ENCODE measurements at regions not wholly inside any gene's neighbourhood (a gene's known extent, or its start where the extent isn't known, plus 50 kb on each side); places are given as distances from the start of the nearest gene placed in this dataset.

DNA sequence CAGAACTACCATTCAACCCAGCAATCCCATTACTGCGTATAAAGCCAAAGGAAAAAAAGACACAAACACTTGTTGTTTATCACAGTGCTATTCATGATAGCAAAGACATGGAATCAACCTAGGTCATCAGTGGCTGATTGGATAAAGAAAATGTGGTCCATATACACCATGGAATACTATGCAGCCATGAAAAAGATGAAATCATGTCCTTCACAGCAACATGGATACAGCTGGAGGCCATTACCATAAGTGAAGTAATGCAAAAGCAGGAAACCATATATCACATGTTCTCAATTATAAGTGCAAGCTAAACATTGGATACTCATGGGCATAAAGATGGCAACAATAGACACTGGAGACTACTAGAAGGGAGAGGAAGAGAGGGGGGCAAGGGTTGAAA lies 299.6 kb downstream of the ADGRG6 start:
- Histone ChIP-seq H3K36me3 (ENCODE audit: low read length) (no peaks in the 10 kb centered on the region), H3K4me3 (ENCODE audit: insufficient read depth, low read length, poor library complexity, severe bottlenecking) (no peak overlapping the region), H2AFZ (ENCODE audit: low read depth, low read length, severe bottlenecking) (no peak overlapping the region), H3K9me3 (ENCODE audit: insufficient read depth, low read length) (no peaks in the 10 kb centered on the region), H3K9ac (ENCODE audit: low read length) (no peak overlapping the region), H4K20me1 (ENCODE audit: low read depth, low read length) (no peaks in the 10 kb centered on the region), H3K79me2 (ENCODE audit: insufficient read depth, low read length) (no peaks in the 10 kb centered on the region), H3K4me2 (ENCODE audit: low read depth, low read length, poor library complexity, severe bottlenecking) (no peak overlapping the region), H3F3A (ENCODE audit: insufficient read depth) (no peaks in the 10 kb centered on the region), H3K27me3 (ENCODE audit: low read length) (no peaks in the 10 kb centered on the region), H3K9me2 (replicated peaks; ENCODE audit: insufficient read depth, low read length) (no peaks in the 10 kb centered on the region), H3K27ac (ENCODE audit: low read depth, low read length) (no peak overlapping the region)
- TF ChIP-seq EZH2phosphoT487 (conservative IDR thresholded peaks at IDR 0.05; ENCODE audit: low read length), result no peak
- TF ChIP-seq, protein P1, sequence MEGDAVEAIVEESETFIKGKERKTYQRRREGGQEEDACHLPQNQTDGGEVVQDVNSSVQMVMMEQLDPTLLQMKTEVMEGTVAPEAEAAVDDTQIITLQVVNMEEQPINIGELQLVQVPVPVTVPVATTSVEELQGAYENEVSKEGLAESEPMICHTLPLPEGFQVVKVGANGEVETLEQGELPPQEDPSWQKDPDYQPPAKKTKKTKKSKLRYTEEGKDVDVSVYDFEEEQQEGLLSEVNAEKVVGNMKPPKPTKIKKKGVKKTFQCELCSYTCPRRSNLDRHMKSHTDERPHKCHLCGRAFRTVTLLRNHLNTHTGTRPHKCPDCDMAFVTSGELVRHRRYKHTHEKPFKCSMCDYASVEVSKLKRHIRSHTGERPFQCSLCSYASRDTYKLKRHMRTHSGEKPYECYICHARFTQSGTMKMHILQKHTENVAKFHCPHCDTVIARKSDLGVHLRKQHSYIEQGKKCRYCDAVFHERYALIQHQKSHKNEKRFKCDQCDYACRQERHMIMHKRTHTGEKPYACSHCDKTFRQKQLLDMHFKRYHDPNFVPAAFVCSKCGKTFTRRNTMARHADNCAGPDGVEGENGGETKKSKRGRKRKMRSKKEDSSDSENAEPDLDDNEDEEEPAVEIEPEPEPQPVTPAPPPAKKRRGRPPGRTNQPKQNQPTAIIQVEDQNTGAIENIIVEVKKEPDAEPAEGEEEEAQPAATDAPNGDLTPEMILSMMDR (IDR thresholded peaks at IDR 0.05; ENCODE audit: insufficient read depth, low read length, poor library complexity, severe bottlenecking), result no peak

- no peaks in the 10 kb centered on the region for H3K9me2 ChIP-seq (replicated peaks; ENCODE audit: insufficient read depth, low read length)
- H3K4me3 ChIP-seq (ENCODE audit: insufficient read depth, low read length, poor library complexity, severe bottlenecking), result no peak overlapping the region
- H3K9me3 ChIP-seq (ENCODE audit: insufficient read depth, low read length), result no peaks in the 10 kb centered on the region
- H3K27ac ChIP-seq (ENCODE audit: low read depth, low read length), result no peak overlapping the region
- H3K36me3 ChIP-seq (ENCODE audit: low read length), result no peaks in the 10 kb centered on the region
- H2AFZ ChIP-seq (ENCODE audit: low read depth, low read length, severe bottlenecking), result no peak overlapping the region
- H4K20me1 ChIP-seq (ENCODE audit: low read depth, low read length), result no peaks in the 10 kb centered on the region
- H3K27me3 ChIP-seq (ENCODE audit: low read length), result no peaks in the 10 kb centered on the region
- H3K79me2 ChIP-seq (ENCODE audit: insufficient read depth, low read length), result no peaks in the 10 kb centered on the region
- no peak overlapping the region for H3K9ac ChIP-seq (ENCODE audit: low read length)
- TF ChIP-seq, protein P1 (IDR thresholded peaks at IDR 0.05; ENCODE audit: insufficient read depth, low read length, poor library complexity, severe bottlenecking), result no peak
- no peak for TF ChIP-seq EZH2phosphoT487 (conservative IDR thresholded peaks at IDR 0.05; ENCODE audit: low read length)
- no peaks in the 10 kb centered on the region for H3F3A ChIP-seq (ENCODE audit: insufficient read depth)
- no peak overlapping the region for H3K4me2 ChIP-seq (ENCODE audit: low read depth, low read length, poor library complexity, severe bottlenecking)
These were observed 301.2 kb downstream of the ADGRG6 start for GRCh38 chr6:142602972-142603371.

GRCh38 chr6:142605922-142606485 lies 304.2 kb downstream of the ADGRG6 start:
- Histone ChIP-seq H3K4me2 (ENCODE audit: low read depth, low read length, poor library complexity, severe bottlenecking) (no peak overlapping the region), H3K27me3 (ENCODE audit: low read length) (no peaks in the 10 kb centered on the region), H3K9ac (ENCODE audit: low read length) (no peak overlapping the region), H3K79me2 (ENCODE audit: insufficient read depth, low read length) (no peaks in the 10 kb centered on the region), H3K9me3 (ENCODE audit: insufficient read depth, low read length) (no peaks in the 10 kb centered on the region), H4K20me1 (ENCODE audit: low read depth, low read length) (no peaks in the 10 kb centered on the region), H3K36me3 (ENCODE audit: low read length) (no peaks in the 10 kb centered on the region), H3F3A (ENCODE audit: insufficient read depth) (no peaks in the 10 kb centered on the region), H3K27ac (ENCODE audit: low read depth, low read length) (no peak overlapping the region), H2AFZ (ENCODE audit: low read depth, low read length, severe bottlenecking) (no peak overlapping the region), H3K9me2 (replicated peaks; ENCODE audit: insufficient read depth, low read length) (no peaks in the 10 kb centered on the region), H3K4me3 (ENCODE audit: insufficient read depth, low read length, poor library complexity, severe bottlenecking) (no peak overlapping the region)
- TF ChIP-seq EZH2phosphoT487 (conservative IDR thresholded peaks at IDR 0.05; ENCODE audit: low read length), result no peak
- TF ChIP-seq, protein P1 (IDR thresholded peaks at IDR 0.05; ENCODE audit: insufficient read depth, low read length, poor library complexity, severe bottlenecking), result no peak
